HL-60 (cell line): ENCODE measurements at regions not wholly inside any gene's neighbourhood (a gene's known extent, or its start where the extent isn't known, plus 50 kb on each side); places are given as distances from the start of the nearest gene placed in this dataset.

ENCODE experiments used
- DNase-seq, 2 experiments: peaks; one replicate each; pipeline ENCODE4 v3.0.0-alpha.2; 2010 to 2020; ENCODE audit warnings: low read depth in 1 of 2, low spot score in 1 of 2
- H3K27ac ChIP-seq: fragments of 250-450 bp; sonication (Bioruptor Pico); replicated peaks from 2 replicates; pipeline ENCODE4 v1.5.1; 2020; ENCODE audit warnings: mild to moderate bottlenecking, moderate library complexity
- H3K27me3 ChIP-seq: fragments of 250-450 bp; sonication (Bioruptor Pico); 2 replicates; pipeline ENCODE4 v1.5.1; 2021; ENCODE audit warnings: mild to moderate bottlenecking, moderate library complexity; ENCODE audit not compliant: insufficient read depth, poor library complexity, severe bottlenecking
- H3K4me3 ChIP-seq: replicated peaks from 2 replicates; pipeline ENCODE4 v1.5.1; 2011; ENCODE audit warnings: mild to moderate bottlenecking, control low read depth, low read length; ENCODE audit not compliant: insufficient read depth
- CTCF ChIP-seq: IDR thresholded peaks from one replicate; pipeline ENCODE4 v1.5.1; 2011; ENCODE audit warnings: low read length, control low read depth, inconsistent platforms; ENCODE audit not compliant: insufficient read depth
- GABPA ChIP-seq: IDR thresholded peaks from 2 replicates; pipeline ENCODE4 v1.6.1; 2012; ENCODE audit warnings: low read depth
- POLR2AphosphoS5 ChIP-seq: IDR thresholded peaks from 2 replicates; pipeline ENCODE4 v1.6.1; 2012; ENCODE audit warnings: low read depth
- SPI1 ChIP-seq: IDR thresholded peaks from 2 replicates; pipeline ENCODE4 v1.6.1; 2012; ENCODE audit warnings: low read depth, mild to moderate bottlenecking, borderline replicate concordance
- TF ChIP-seq, protein P1 (sequence below): IDR thresholded peaks from 2 replicates; pipeline ENCODE4 v1.6.1; 2012; ENCODE audit warnings: low read depth; ENCODE audit not compliant: insufficient replicate concordance

DNA sequence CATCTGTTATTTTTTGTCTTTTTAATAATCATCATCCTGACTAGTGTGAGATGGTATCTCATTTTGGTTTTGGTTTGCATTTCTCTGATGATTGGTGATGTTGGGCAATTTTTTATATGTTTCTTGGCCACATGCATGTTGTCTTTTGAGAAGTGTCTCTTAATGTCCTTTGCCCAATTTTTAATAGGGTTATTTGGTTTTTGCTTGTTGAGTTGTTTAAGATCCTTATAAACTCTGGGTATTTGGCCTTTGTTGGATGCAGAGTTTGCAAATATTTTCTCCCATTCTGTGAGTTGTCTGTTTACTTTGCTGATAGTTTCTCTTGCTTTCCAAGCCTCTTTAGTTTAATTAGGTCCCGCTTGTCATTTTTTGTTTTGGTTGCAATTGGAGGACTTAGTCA, 152.1 kb upstream of the MED14 start:
- Histone ChIP-seq H3K27ac (no peak overlapping the region), H3K27me3 (no peaks in the 10 kb centered on the region), H3K4me3 (no peak overlapping the region)
- TF ChIP-seq POLR2AphosphoS5: no peak
- TF ChIP-seq, protein P1, sequence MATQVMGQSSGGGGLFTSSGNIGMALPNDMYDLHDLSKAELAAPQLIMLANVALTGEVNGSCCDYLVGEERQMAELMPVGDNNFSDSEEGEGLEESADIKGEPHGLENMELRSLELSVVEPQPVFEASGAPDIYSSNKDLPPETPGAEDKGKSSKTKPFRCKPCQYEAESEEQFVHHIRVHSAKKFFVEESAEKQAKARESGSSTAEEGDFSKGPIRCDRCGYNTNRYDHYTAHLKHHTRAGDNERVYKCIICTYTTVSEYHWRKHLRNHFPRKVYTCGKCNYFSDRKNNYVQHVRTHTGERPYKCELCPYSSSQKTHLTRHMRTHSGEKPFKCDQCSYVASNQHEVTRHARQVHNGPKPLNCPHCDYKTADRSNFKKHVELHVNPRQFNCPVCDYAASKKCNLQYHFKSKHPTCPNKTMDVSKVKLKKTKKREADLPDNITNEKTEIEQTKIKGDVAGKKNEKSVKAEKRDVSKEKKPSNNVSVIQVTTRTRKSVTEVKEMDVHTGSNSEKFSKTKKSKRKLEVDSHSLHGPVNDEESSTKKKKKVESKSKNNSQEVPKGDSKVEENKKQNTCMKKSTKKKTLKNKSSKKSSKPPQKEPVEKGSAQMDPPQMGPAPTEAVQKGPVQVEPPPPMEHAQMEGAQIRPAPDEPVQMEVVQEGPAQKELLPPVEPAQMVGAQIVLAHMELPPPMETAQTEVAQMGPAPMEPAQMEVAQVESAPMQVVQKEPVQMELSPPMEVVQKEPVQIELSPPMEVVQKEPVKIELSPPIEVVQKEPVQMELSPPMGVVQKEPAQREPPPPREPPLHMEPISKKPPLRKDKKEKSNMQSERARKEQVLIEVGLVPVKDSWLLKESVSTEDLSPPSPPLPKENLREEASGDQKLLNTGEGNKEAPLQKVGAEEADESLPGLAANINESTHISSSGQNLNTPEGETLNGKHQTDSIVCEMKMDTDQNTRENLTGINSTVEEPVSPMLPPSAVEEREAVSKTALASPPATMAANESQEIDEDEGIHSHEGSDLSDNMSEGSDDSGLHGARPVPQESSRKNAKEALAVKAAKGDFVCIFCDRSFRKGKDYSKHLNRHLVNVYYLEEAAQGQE: no peak
- no peak for TF ChIP-seq SPI1
- TF ChIP-seq GABPA: no peak
- no peak for TF ChIP-seq CTCF
- DNase-seq: no peak

GRCh38 chrX:40891798-40892197, 156.5 kb upstream of the MED14 start:
- no peak for TF ChIP-seq POLR2AphosphoS5
- TF ChIP-seq SPI1: no peak
- no peak for TF ChIP-seq CTCF
- no peak for TF ChIP-seq GABPA
- TF ChIP-seq, protein P1: no peak
- DNase-seq: no peak
- Histone ChIP-seq H3K27me3 (no peaks in the 10 kb centered on the region), H3K4me3 (no peak overlapping the region), H3K27ac (no peak overlapping the region)

DNA sequence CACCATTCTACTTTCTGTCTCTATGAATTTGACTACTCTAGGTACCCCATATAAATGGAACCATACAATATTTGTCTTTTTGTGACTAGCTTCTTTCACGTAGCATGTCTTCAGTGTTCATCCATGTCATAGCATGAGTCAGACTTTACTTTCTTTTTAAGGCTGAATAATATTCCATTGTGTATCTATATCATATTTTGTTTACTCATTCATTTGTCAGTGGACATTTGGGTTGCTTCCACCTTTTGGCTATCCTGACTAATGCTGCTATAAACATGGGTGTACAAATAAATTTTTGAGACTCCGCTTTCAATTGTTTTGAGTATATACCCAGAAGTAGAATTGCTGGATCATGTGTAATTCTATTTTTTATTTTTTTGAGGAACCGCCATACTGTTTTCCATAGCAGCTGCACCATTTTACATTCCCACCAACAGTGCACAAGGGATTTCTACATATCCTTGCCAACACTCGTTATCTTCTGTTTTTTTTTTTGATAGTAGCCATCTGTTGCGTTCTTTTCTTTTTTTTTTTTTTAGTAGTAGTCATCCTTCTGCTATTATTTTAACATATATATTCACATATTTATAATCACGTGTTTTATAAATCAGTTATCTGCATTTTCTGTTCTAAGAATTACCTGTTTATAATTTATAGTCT, 158.0 kb upstream of the MED14 start:
- no peak overlapping the region for H3K4me3 ChIP-seq

More for the DNA sequence above, 158.0 kb upstream of the MED14 start:
- TF ChIP-seq POLR2AphosphoS5: no peak
- TF ChIP-seq GABPA: no peak
- no peak for TF ChIP-seq CTCF
- Histone ChIP-seq H3K27me3 (no peaks in the 10 kb centered on the region), H3K27ac (no peak overlapping the region)
- DNase-seq: no peak
